LoVo (cell line): ENCODE measurements at regions not wholly inside any gene's neighbourhood (a gene's known extent, or its start where the extent isn't known, plus 50 kb on each side); places are given as distances from the start of the nearest gene placed in this dataset.

Source experiments
- DNase-seq: peaks from one replicate; pipeline ENCODE4 v3.0.0-alpha.2; 2016; ENCODE audit warnings: low spot score

DNA sequence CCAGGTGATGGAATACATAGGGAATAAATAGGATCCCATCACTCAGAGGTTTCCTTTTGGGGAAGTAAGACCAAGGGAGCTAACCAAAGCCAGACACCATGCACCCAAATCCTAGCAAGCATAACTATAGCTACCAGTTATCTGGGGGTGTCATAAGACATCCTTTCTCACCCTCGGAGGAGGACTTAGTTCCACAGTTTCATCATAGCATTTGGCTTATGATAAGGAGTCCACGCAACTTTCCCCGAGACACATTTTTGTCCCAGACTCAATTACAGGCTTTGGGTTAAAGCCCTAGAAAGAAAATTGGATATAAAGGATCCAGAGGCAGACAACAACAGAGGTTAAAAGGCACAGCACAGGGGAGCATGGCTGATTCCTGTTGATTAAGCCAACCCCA, 442.9 kb downstream of the HTR7 start:
- DNase-seq = no peak

GRCh38 chr10:90417029-90417428, 440.8 kb downstream of the HTR7 start:
- no peak for DNase-seq

- no peak for DNase-seq
These were observed 440.2 kb downstream of the HTR7 start for GRCh38 chr10:90417476-90418210.

DNA sequence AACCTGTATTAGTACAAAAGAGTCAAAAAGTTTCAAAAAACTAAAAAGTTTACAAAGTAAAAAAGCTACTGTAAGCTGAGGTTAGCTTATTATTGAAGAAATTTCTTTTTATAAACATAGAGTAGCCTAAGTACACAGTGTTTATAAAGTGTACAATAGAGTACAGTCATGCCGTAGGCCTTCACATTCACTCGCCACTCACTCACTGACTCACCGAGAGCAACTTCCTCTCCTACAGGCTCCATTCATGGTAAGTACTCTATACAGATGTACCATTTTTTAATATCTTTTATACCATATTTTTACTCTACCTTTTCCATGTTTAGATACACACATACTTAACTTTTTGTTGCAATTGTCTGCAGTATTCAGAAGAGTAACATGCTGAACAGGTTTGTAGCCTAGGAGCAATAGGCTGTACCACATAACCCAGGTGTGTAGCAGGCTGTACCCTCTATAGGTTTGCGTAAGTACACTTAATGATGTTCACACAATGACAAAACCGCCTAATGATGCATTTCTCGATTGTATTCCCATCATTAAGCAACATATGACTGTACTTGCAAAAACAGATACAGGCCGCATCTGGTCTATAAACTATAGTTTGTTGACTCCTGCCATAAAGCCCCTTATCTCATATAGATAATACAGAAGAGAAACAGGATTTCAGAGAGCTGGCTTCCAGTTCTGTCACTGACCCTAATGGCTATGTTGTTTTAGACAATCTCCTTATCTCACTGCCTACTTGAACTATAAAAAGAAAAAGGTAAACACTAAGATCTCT, 438.8 kb downstream of the HTR7 start:
- DNase-seq = no peak

DNA sequence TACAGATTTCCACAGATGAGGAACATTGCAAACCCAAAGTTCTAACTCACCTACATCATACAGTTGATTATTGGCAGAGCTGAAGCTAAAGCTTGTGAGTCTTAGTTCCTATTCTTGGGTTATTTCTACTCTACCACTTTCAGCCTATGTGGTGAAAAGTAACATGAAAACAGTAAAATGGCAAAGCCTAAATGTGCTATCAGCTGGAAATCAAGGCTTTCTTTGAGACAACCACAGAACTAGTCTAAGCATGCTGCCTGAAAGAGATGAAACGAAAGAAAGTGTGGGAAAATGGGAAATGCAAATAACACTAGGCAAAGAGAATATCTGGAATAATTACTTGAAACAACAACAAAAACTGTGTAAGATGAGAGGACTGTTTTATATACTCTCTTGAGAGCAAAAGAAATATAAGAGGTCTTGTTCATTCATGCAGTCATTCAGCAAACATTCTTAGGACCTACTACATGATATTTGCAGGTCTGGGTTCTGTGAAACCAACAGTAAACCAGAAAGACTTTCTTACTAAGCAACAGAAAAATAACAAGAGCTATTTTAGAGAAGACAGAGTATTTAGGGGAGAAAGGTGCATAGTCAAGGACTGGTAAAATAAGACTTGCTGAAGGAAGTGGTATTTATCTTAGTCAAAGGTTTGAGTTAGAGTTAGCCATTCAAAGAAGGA, 437.1 kb downstream of the HTR7 start:
- no peak for DNase-seq

GRCh38 chr10:90421874-90422273, 436.0 kb downstream of the HTR7 start:
- DNase-seq = no peak

- no peak for DNase-seq
These were observed 433.1 kb downstream of the HTR7 start for GRCh38 chr10:90424730-90425129.

- DNase-seq = no peak
These were observed 427.7 kb downstream of the HTR7 start for GRCh38 chr10:90430186-90430585.

DNA sequence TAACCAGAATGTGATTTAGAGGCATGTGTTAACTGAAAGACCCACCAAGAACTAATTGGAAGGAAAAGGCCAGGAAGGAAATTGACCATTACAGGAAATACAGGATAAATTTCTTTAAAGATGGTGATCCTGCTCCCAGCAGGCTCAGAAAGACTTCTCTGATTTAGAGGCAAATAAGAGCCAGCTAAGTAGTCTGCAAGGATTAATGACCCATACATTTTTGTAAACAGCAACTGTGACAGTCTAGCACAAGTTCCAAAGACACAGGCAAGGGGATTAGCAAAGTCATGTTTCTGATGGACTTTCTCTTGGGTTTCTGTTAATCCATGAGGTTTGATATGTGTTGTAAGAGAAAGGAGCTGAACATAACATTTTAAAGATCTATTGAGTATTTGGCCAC, 425.0 kb downstream of the HTR7 start:
- no peak for DNase-seq

- no peak for DNase-seq
These were observed 422.5 kb downstream of the HTR7 start for GRCh38 chr10:90435296-90435695.

- DNase-seq = no peak
These were observed 420.4 kb downstream of the HTR7 start for GRCh38 chr10:90437452-90437851.

- DNase-seq = no peak
These were observed 417.0 kb downstream of the HTR7 start for GRCh38 chr10:90440870-90441269.

GRCh38 chr10:90443342-90443741, 414.5 kb downstream of the HTR7 start:
- DNase-seq = no peak

- DNase-seq = no peak
These were observed 410.0 kb downstream of the HTR7 start for GRCh38 chr10:90447831-90448230.

DNA sequence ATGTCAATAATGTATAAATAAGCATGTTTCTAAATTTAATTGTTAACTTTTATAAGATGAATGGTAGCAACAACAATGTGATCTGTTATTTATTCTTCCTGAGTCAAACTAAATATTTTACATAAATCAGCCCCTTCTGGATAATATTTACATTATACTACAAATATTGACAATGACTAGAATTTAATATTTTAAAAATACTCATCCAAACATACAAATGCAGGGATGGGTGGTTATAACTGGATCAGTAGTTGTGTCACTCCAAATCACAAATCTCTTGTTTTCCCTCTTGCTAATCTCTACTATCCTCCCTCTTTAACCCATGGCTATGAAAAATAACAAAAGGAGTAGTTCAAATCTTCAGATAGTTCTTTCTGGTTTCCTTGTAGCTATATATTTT, 407.0 kb downstream of the HTR7 start:
- DNase-seq = no peak

GRCh38 chr10:90451283-90451682, 406.6 kb downstream of the HTR7 start:
- no peak for DNase-seq

DNA sequence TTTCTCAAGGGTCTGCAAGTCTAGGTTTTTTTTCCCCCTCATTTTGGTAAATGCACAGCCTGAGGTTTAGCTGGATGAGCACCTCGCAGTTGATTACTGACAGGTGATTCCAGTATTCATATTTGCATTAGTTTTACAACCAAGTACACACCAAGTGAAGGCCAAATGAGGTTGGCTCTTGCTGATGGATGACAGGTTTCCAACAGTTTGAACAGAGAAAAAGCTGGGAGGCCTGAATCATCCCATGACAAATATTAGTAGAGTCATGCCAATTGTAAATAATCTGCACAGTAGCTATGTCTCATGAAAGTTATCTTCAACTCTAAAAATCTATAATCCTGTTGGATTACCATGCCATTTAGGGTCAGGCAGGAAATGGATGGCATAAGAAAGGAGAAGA, 399.8 kb downstream of the HTR7 start:
- DNase-seq = no peak

DNA sequence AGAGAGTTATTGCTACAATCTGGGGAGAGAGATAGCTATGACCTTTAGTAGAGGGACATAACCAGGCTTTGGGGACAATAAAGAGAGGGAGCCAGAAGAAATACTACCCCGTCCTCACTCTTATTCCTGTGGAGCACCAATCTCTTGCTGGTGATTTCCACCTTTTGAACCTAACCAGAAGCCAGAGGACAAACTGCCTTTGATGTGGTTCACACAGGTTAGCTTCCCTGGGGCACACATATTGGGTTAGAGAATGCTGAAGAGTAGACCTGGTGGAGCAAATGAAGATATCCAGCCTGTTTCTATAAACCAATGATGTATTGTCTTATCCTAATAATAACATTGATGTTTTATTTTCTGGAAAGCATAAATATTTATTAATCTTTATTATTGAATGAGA, 399.3 kb downstream of the HTR7 start:
- no peak for DNase-seq

GRCh38 chr10:90461437-90462155, 396.2 kb downstream of the HTR7 start:
- no peak for DNase-seq

GRCh38 chr10:90462749-90463470, 394.9 kb downstream of the HTR7 start:
- no peak for DNase-seq

DNA sequence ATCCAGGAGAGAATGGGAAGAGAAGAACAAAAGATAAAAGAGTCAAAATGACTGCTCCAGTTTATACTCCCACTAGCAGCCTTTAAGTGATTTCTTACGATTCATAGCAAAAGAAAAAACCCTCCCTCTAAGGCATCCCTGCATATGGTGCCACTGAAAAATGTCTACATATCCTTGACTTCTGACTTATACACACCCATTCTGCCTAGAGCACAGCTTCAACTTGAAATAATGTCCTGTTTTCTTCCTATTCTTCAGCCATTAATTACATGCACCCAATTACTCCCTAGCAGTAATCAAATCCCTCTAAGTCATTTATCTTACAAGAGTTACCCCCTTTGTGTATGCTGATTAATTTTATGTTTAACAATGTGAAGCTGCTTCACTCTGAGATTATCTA, 393.5 kb downstream of the HTR7 start:
- no peak for DNase-seq

DNA sequence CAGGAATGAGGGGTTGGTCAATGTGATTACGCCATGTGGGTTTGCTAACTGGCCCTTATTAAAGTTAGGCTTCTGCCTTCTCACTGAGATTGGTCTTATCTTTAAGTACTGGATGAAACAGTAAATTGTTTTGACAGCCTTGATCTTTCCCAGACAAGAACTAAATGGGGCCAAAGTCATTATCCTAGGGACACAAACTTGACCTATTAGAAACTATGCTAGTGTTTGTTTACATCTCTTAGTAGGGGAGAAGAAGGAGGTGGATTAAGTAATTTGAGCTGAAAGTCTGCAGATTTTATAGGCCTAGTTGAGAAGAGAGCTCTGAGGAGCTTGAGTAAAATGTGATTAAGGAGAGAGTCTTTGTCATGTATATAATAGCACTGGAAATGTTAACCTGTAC, 386.9 kb downstream of the HTR7 start:
- no peak for DNase-seq
